ENCODE measurements at regions not wholly inside any gene's neighbourhood (a gene's known extent, or its start where the extent isn't known, plus 50 kb on each side); places are given as distances from the start of the nearest gene placed in this dataset.

GRCh38 chr10:109103278-109103677 is 820.0 kb downstream of the XPNPEP1 start:
- no peaks in the 10 kb centered on the region for H3K27me3 ChIP-seq (ENCODE audit: insufficient read depth, low read length, poor library complexity, severe bottlenecking)
- H3K9me3 ChIP-seq (ENCODE audit: insufficient read depth, low read depth, low read length) = peaks cover 2% of the 10 kb centered on the region; the same call in 1 of the 2 replicates
- H3K9me2 ChIP-seq (replicated peaks; ENCODE audit: low read depth, low read length) = no peaks in the 10 kb centered on the region
- H3K4me1 ChIP-seq (ENCODE audit: insufficient read depth, low read length, poor library complexity, severe bottlenecking) = no peaks in the 10 kb centered on the region
- no peaks in the 10 kb centered on the region for H3K36me3 ChIP-seq (ENCODE audit: insufficient read depth, low read length)
- H3F3A ChIP-seq (ENCODE audit: low read depth) = no peaks in the 10 kb centered on the region
- H3K4me3 ChIP-seq (ENCODE audit: low read length, poor library complexity, severe bottlenecking) = no peak overlapping the region
- H3K9ac ChIP-seq (ENCODE audit: low read depth, low read length, poor library complexity, severe bottlenecking) = no peak overlapping the region
- TF ChIP-seq EZH2phosphoT487 (IDR thresholded peaks at IDR 0.05; ENCODE audit: borderline replicate concordance) (no peak), CTCF (conservative IDR thresholded peaks at IDR 0.05; ENCODE audit: low read length) (no peak)
- no peaks in the 10 kb centered on the region for H3K79me2 ChIP-seq (ENCODE audit: insufficient read depth, low read length)
- no peak overlapping the region for H3K4me2 ChIP-seq (ENCODE audit: low read depth, low read length, poor library complexity, severe bottlenecking)
- no peaks in the 10 kb centered on the region for H4K20me1 ChIP-seq (ENCODE audit: insufficient read depth, low read length, poor library complexity, severe bottlenecking)
- no peak overlapping the region for H2AFZ ChIP-seq (ENCODE audit: low read length)

GRCh38 chr10:109089779-109090178 is 833.5 kb downstream of the XPNPEP1 start:
- no peaks in the 10 kb centered on the region for H3K36me3 ChIP-seq (ENCODE audit: insufficient read depth, low read length)

DNA sequence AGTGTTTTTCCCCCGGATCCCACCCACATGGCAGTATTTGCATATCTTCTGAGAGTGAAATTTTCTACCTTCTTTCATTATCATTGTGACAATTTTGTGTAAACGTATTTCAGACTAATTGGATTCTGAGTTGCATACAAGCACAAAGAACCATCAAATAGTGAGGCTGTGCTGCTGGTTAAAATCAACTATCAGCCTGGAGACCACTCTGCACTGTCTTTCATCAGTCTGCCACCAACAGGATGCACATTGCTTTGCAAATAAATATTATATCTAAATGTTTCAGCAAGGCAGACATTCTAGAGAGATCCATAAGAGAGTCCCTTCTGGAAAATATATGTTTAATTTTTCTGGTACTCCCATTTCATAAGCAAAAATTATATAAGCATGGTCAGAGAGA is 851.8 kb downstream of the XPNPEP1 start:
- no peaks in the 10 kb centered on the region for H3K9me3 ChIP-seq (ENCODE audit: insufficient read depth, low read depth, low read length)
- no peak overlapping the region for H2AFZ ChIP-seq (ENCODE audit: low read length)
- no peaks in the 10 kb centered on the region for H3K79me2 ChIP-seq (ENCODE audit: insufficient read depth, low read length)
- H3K4me1 ChIP-seq (ENCODE audit: insufficient read depth, low read length, poor library complexity, severe bottlenecking) = no peaks in the 10 kb centered on the region
- 0 out of 2 replicates have a peak, but pooled peaks cover 3% of the 10 kb centered on the region for H3K9me2 ChIP-seq (replicated peaks; ENCODE audit: low read depth, low read length)
- H3K4me2 ChIP-seq (ENCODE audit: low read depth, low read length, poor library complexity, severe bottlenecking) = no peak overlapping the region
- no peaks in the 10 kb centered on the region for H3F3A ChIP-seq (ENCODE audit: low read depth)
- TF ChIP-seq EZH2phosphoT487 (IDR thresholded peaks at IDR 0.05; ENCODE audit: borderline replicate concordance) (no peak), CTCF (conservative IDR thresholded peaks at IDR 0.05; ENCODE audit: low read length) (no peak)
- H3K9ac ChIP-seq (ENCODE audit: low read depth, low read length, poor library complexity, severe bottlenecking) = no peak overlapping the region
- no peaks in the 10 kb centered on the region for H4K20me1 ChIP-seq (ENCODE audit: insufficient read depth, low read length, poor library complexity, severe bottlenecking)
- no peaks in the 10 kb centered on the region for H3K27me3 ChIP-seq (ENCODE audit: insufficient read depth, low read length, poor library complexity, severe bottlenecking)
- no peaks in the 10 kb centered on the region for H3K36me3 ChIP-seq (ENCODE audit: insufficient read depth, low read length)
- H3K4me3 ChIP-seq (ENCODE audit: low read length, poor library complexity, severe bottlenecking) = no peak overlapping the region

More at GRCh38 chr10:109089779-109090178, 833.5 kb downstream of the XPNPEP1 start:
- Histone ChIP-seq H3F3A (ENCODE audit: low read depth) (no peaks in the 10 kb centered on the region), H3K9me3 (ENCODE audit: insufficient read depth, low read depth, low read length) (no peaks in the 10 kb centered on the region), H3K4me3 (ENCODE audit: low read length, poor library complexity, severe bottlenecking) (no peak overlapping the region), H4K20me1 (ENCODE audit: insufficient read depth, low read length, poor library complexity, severe bottlenecking) (no peaks in the 10 kb centered on the region), H3K79me2 (ENCODE audit: insufficient read depth, low read length) (no peaks in the 10 kb centered on the region), H3K4me2 (ENCODE audit: low read depth, low read length, poor library complexity, severe bottlenecking) (no peak overlapping the region), H2AFZ (ENCODE audit: low read length) (no peak overlapping the region), H3K9me2 (replicated peaks; ENCODE audit: low read depth, low read length) (no peaks in the 10 kb centered on the region), H3K27me3 (ENCODE audit: insufficient read depth, low read length, poor library complexity, severe bottlenecking) (no peaks in the 10 kb centered on the region), H3K4me1 (ENCODE audit: insufficient read depth, low read length, poor library complexity, severe bottlenecking) (no peaks in the 10 kb centered on the region), H3K9ac (ENCODE audit: low read depth, low read length, poor library complexity, severe bottlenecking) (no peak overlapping the region)
- TF ChIP-seq EZH2phosphoT487 (IDR thresholded peaks at IDR 0.05; ENCODE audit: borderline replicate concordance) (no peak), CTCF (conservative IDR thresholded peaks at IDR 0.05; ENCODE audit: low read length) (no peak)

Measured in Loucy (cell line).